CD14-positive monocyte (primary cell): ENCODE measurements at regions not wholly inside any gene's neighbourhood (a gene's known extent, or its start where the extent isn't known, plus 50 kb on each side); places are given as distances from the start of the nearest gene placed in this dataset.

Source experiments
- DNase-seq, 3 donors: peaks; one replicate each; pipeline ENCODE4 v3.0.0-alpha.2; 2011 to 2022
- H2AFZ ChIP-seq: 2 replicates; pipeline ENCODE4 v1.6.0; 2012; ENCODE audit warnings: mild to moderate bottlenecking, low read depth, low read length, inconsistent platforms; ENCODE audit not compliant: insufficient read depth, poor library complexity, severe bottlenecking
- H3K27ac ChIP-seq, 2 donors: 1 replicate in 1 of 2; 2 replicates in 1 of 2; pipeline ENCODE4 v1.5.1; 2012 to 2013; ENCODE audit warnings: low read length in 2 of 2, control low read depth in 1 of 2, inconsistent platforms in 1 of 2, low read depth in 1 of 2, mild to moderate bottlenecking in 1 of 2
- H3K27me3 ChIP-seq, 2 donors: one replicate each; pipeline versions ENCODE4 v1.6.0 to v1.6.1; 2011 to 2013; ENCODE audit warnings: low read length in 2 of 2; ENCODE audit not compliant: control insufficient read depth in 2 of 2, insufficient read depth in 2 of 2
- H3K36me3 ChIP-seq, 2 donors: replicated peaks in 1 of 2; 1 replicate in 1 of 2; 2 replicates in 1 of 2; pipeline versions ENCODE4 v1.5.1 to v1.6.1; 2012 to 2013; ENCODE audit warnings: low read length in 2 of 2, control low read depth in 1 of 2, inconsistent platforms in 1 of 2, mild to moderate bottlenecking in 1 of 2; ENCODE audit not compliant: insufficient read depth in 2 of 2, control insufficient read depth in 1 of 2
- H3K4me1 ChIP-seq, 2 donors: 1 replicate in 1 of 2; 2 replicates in 1 of 2; pipeline versions ENCODE4 v1.5.1 to v1.6.1; 2012 to 2013; ENCODE audit warnings: low read length in 2 of 2, control low read depth in 1 of 2, inconsistent platforms in 1 of 2, mild to moderate bottlenecking in 1 of 2, moderate library complexity in 1 of 2; ENCODE audit not compliant: insufficient read depth in 2 of 2, control insufficient read depth in 1 of 2
- H3K4me2 ChIP-seq: replicated peaks from 2 replicates; pipeline ENCODE3; 2012; ENCODE audit warnings: low read length, moderate library complexity, mild to moderate bottlenecking; ENCODE audit not compliant: poor library complexity, severe bottlenecking; ENCODE audit errors: extremely low read depth
- H3K4me3 ChIP-seq, 3 experiments: fragments of 200-600 bp in 1 of 3; sonication (generic) in 1 of 3; replicated peaks in 1 of 3; 1 replicate in 2 of 3; 2 replicates in 1 of 3; pipeline ENCODE4 v1.5.1; 2011 to 2013; ENCODE audit warnings: low read length in 3 of 3, mild to moderate bottlenecking in 3 of 3, control low read depth in 2 of 3, low read depth in 2 of 3, inconsistent platforms in 1 of 3, moderate library complexity in 1 of 3
- H3K79me2 ChIP-seq: 2 replicates; pipeline ENCODE4 v1.6.0; 2012; ENCODE audit warnings: mild to moderate bottlenecking, control low read depth, inconsistent platforms, low read length, moderate library complexity; ENCODE audit not compliant: insufficient read depth
- H3K9ac ChIP-seq: 2 replicates; pipeline ENCODE4 v1.6.0; 2017; ENCODE audit warnings: low read length, mild to moderate bottlenecking; ENCODE audit not compliant: insufficient read depth, poor library complexity, severe bottlenecking
- H3K9me3 ChIP-seq, 2 donors: replicated peaks in 1 of 2; 1 replicate in 1 of 2; 2 replicates in 1 of 2; pipeline versions ENCODE4 v1.5.1 to v1.6.1; 2012 to 2013; ENCODE audit warnings: low read length in 2 of 2, control low read depth in 1 of 2; ENCODE audit not compliant: control insufficient read depth in 1 of 2, insufficient read depth in 1 of 2
- H4K20me1 ChIP-seq: 2 replicates; pipeline ENCODE4 v1.6.0; 2012; ENCODE audit warnings: mild to moderate bottlenecking, low read length, control low read depth, moderate library complexity; ENCODE audit not compliant: insufficient read depth
- H3K27ac Mint-ChIP-seq, 7 donors: one replicate each; pipeline ENCODE4 v1.8.0; 2020; ENCODE audit warnings: mild to moderate bottlenecking in 7 of 7, mixed read lengths in 7 of 7, moderate library complexity in 6 of 7, inconsistent platforms in 2 of 7
- H3K27me3 Mint-ChIP-seq, 3 donors: one replicate each; pipeline ENCODE4 v1.8.0; 2021 to 2022; ENCODE audit warnings: low read depth in 3 of 3, mild to moderate bottlenecking in 3 of 3, mixed read lengths in 3 of 3, moderate library complexity in 3 of 3, inconsistent platforms in 1 of 3
- H3K36me3 Mint-ChIP-seq, 2 donors: one replicate each; pipeline ENCODE4 v1.8.0; 2020; ENCODE audit warnings: mixed read lengths in 2 of 2, inconsistent platforms in 1 of 2, mild to moderate bottlenecking in 1 of 2
- H3K4me1 Mint-ChIP-seq: one replicate; pipeline ENCODE4 v1.8.0; 2020; ENCODE audit warnings: mild to moderate bottlenecking, mixed read lengths
- H3K4me3 Mint-ChIP-seq, 2 donors: one replicate each; pipeline ENCODE4 v1.8.0; 2020; ENCODE audit warnings: mild to moderate bottlenecking in 2 of 2, mixed read lengths in 2 of 2, moderate library complexity in 1 of 2
- H3K9me3 Mint-ChIP-seq, 7 donors: one replicate each; pipeline ENCODE4 v1.8.0; 2020 to 2022; ENCODE audit warnings: mixed read lengths in 7 of 7, mild to moderate bottlenecking in 6 of 7, moderate library complexity in 6 of 7, inconsistent platforms in 2 of 7
- WGBS: methylation state at CpG from one replicate; pipeline ENCODE4 v1.1.5; 2013; ENCODE audit warnings: missing lambda C conversion rate; ENCODE audit not compliant: insufficient coverage; 5-methylcytosine and 5-hydroxymethylcytosine counted together
- intact Hi-C, 2 donors: fragments of 100-400 bp; cut with micrococcal nuclease; formaldehyde crosslinking; loops; one replicate each; pipeline versions ENCODE4 v1.15.0 to v1.15.1; 2023
- TF ChIP-seq, protein P1 (sequence below): fragments of 200-600 bp; IDR thresholded peaks from one replicate; pipeline ENCODE4 v1.8.0; 2022; ENCODE audit warnings: antibody characterized with exemption, mild to moderate bottlenecking

- Histone ChIP-seq H3K4me1 (no peaks in the 10 kb centered on the region), H3K27ac (no peak overlapping the region), H4K20me1 (no peaks in the 10 kb centered on the region), H3K4me3 (no peak overlapping the region), H3K36me3 (no peaks in the 10 kb centered on the region), H3K27me3 (no peaks in the 10 kb centered on the region), H2AFZ (no peak overlapping the region), H3K9me3 (peaks cover 10 to 12% of the 10 kb centered on the region in 2 donors), H3K79me2 (no peaks in the 10 kb centered on the region), H3K4me2 (no peak overlapping the region), H3K9ac (no peak overlapping the region)
- TF ChIP-seq, protein P1, sequence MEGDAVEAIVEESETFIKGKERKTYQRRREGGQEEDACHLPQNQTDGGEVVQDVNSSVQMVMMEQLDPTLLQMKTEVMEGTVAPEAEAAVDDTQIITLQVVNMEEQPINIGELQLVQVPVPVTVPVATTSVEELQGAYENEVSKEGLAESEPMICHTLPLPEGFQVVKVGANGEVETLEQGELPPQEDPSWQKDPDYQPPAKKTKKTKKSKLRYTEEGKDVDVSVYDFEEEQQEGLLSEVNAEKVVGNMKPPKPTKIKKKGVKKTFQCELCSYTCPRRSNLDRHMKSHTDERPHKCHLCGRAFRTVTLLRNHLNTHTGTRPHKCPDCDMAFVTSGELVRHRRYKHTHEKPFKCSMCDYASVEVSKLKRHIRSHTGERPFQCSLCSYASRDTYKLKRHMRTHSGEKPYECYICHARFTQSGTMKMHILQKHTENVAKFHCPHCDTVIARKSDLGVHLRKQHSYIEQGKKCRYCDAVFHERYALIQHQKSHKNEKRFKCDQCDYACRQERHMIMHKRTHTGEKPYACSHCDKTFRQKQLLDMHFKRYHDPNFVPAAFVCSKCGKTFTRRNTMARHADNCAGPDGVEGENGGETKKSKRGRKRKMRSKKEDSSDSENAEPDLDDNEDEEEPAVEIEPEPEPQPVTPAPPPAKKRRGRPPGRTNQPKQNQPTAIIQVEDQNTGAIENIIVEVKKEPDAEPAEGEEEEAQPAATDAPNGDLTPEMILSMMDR = no peak
- H3K9me3 Mint-ChIP-seq = peaks cover 2 to 14% (median 7%) of the 10 kb centered on the region in 7 donors
- intact Hi-C loops = no loop called here
- no peaks in the 10 kb centered on the region for H3K4me1 Mint-ChIP-seq
- H3K27me3 Mint-ChIP-seq = peaks cover 0 to 1% (median 0%) of the 10 kb centered on the region in 3 donors
- H3K36me3 Mint-ChIP-seq = no peaks in the 10 kb centered on the region
- 75% methylated on average over 5 of the region's 6 CpGs for WGBS
- no peak for DNase-seq
- H3K4me3 Mint-ChIP-seq = no peak overlapping the region
- H3K27ac Mint-ChIP-seq = no peak overlapping the region
Measured at GRCh38 chr2:82875858-82876257, 1583.2 kb downstream of the SUCLG1 start.

DNA sequence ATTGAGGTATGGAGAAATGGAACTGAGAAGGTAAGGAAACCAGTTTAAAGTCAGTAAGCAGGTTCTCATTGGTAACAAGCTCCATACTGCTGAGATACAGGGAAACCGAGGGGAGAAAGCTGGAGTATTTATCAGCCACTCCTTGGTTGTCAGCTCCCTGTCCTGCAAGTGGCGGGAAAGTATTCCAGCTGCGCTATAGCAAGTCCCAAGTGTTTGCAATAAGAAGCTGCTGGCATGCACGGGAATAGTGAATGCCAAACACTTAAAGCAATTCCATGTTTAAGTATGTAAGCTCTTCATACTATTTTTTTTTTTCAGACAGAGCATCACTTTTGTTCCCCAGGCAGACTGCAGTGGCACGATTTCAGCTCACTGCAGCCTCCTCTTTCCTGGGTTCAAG lies 1601.1 kb downstream of the SUCLG1 start:
- H3K4me3 Mint-ChIP-seq = no peak overlapping the region

More for the DNA sequence above, 1601.1 kb downstream of the SUCLG1 start:
- Histone ChIP-seq H3K9me3 (no peaks in the 10 kb centered on the region), H3K27ac (no peak overlapping the region), H3K4me2 (no peak overlapping the region), H3K4me3 (no peak overlapping the region), H3K9ac (no peak overlapping the region), H3K36me3 (no peaks in the 10 kb centered on the region), H3K27me3 (no peaks in the 10 kb centered on the region), H3K79me2 (no peaks in the 10 kb centered on the region), H3K4me1 (no peaks in the 10 kb centered on the region), H2AFZ (no peak overlapping the region), H4K20me1 (no peaks in the 10 kb centered on the region)
- Mint-ChIP-seq H3K36me3 (no peaks in the 10 kb centered on the region), H3K4me1 (no peaks in the 10 kb centered on the region), H3K9me3 (peaks cover 0 to 10% (median 2%) of the 10 kb centered on the region in 7 donors), H3K27ac (no peak overlapping the region), H3K27me3 (peaks cover 0 to 2% (median 2%) of the 10 kb centered on the region in 3 donors)
- 86% methylated on average over 3 of the region's 5 CpGs for WGBS
- TF ChIP-seq, protein P1 = no peak
- intact Hi-C loops = no loop called here
- no peak for DNase-seq
